ENCODE measurements at regions not wholly inside any gene's neighbourhood (a gene's known extent, or its start where the extent isn't known, plus 50 kb on each side); places are given as distances from the start of the nearest gene placed in this dataset.
"Not testable (repeated sequence)": the region's sequence is repeated elsewhere in the genome, so short reads cannot be mapped to it uniquely, and the experiment has no call there.

DNA sequence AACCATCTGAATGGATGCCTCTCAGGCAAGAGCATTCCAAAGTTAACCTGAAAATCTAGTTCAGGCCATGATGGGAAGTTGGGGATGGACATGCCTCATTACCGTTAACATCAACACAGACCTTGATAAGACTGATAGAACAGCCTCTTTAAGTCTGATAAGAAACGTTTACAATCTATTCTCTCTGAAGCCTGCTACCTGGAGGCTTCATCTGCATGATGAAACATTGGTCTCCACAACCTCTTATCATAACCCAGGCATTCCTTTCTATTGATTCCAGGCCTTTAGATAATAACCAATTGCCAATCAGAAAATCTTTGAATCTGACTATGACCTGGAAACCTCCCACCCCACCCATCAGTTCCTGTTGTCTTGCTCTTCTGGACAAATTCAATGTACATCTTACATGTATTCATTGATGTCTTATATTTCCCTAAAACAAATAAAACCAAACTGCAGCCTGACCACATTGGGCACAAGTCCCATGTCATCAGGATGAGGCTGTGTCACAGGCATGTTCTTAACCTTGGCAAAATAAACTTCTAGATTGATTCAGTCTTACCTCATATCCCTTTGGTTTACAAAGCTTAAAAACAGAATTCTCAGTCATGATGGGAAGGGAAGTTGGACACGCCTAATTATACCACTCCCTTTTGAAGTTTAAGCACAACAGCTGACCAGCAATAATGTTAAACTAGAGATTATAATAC is 843.8 kb upstream of the SPRY2 start:
- no peak for DNase-seq

DNA sequence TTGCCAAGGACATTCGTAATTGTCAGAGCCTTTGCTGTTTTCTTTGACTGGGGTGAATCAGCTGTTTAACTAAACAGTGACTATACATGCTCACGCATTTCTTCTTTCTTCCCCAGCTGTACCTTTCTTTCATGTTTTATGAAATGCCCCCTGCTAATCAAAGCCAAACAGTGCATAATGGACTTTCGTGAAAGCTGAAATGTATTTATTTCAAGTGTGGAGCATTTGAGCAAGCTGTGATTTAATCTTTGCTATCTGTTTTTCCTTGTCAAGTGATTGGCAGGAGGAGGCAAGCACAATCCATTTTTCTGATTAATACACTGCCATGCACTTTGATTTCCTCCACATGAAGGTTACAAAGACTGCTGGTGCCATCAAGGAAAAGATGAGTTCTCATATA is 831.7 kb upstream of the SPRY2 start:
- no peak for DNase-seq

DNA sequence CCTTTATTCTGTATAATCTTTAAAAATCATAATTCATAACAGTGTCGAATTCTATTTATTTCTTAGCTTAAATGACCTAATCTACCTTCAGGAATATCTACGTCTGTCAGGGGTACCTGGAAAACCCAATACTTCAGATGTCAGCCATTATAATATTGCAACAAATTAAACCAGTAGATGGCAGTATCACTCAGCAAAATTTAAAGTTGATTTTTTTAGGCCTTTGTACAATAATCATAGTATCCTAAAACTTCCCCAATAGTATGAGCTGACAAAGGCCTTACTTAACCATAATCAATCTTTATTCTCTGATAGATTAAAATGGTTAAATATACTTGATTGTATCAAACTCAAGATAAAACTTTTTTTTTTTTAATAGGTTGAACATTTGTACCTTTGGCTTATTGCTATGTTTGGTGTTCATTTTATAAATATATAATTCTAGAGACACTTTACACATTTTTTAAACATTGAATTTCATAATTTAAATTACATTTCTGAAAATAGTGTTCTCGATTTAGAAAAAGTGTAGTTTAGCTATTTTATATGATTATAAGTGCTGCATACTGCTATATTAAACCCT is 830.2 kb upstream of the SPRY2 start:
- no peak for DNase-seq

DNA sequence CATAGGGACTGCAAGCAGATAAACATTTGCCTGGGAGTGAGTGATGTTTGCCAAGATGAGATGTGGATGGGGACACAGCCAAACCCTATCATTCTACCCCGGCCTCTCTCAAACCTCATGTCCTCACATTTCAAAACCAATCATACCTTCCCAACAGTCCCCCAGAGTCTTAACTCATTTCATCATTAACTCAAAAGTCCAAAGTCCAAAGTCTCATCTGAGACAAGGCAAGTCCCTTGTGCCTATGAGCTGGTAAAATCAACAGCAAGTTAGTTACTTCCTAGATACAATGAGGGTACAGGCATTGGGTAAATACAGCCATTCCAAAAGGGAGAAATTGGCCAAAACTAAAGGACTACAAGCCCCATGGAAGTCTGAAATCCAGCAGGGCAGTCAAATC is 822.9 kb upstream of the SPRY2 start:
- not testable (repeated sequence) for DNase-seq

DNA sequence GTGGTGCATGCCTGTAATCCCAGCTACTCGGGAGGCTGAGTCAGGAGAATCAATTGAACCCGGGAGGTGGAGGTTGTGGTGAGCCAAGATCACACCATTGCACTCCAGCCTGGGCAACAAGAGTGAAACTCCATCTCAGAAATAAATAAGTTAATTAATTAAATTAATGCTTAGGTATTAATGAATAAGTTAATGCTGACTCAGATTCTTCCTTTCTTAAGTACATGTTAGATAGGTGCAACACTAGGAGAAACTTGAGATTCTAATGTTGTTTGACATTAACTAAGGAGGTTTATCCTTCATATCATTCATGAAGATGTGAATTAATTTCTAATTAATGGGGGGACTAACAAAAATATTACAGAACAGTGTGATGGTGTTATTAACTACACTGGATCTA is 812.6 kb upstream of the SPRY2 start:
- no peak for DNase-seq

DNA sequence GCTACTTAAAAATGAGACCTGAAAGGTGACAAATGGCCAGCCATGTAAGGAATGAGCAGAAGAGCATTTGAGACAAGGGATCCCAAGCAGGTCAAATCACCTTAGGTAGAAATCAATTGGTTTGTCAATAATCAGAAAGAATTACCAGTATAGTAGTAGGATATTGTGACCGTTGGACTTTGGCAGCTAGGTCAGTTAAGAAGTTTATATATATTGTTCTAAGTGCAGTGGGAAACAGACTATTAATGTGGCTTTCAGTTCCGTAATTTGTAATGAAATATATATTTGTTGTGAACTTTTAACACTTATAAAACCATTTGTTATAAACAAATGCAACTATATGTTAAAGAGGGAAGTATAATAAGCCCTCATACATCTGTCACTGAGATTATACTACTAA is 807.9 kb upstream of the SPRY2 start:
- no peak for DNase-seq

DNA sequence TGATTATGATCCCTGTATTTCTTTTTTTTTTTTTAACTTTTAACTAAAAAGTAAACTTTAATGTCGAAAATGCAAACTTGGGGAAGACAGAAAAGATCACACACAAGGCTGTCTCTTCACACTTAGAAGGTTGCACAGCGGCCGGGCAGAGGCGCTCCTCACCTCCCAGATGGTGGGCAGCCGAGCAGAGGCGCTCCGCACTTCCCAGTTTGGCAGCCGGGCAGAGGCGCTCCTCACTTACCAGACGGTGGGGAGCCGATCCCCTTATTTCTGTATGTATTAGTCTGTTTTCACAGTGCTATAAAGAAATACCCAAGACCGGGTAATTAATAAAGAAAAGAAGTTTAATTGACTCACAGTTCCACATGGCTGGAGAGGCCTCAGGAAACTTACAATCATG is 805.6 kb upstream of the SPRY2 start:
- DNase-seq, result not testable (repeated sequence)

DNA sequence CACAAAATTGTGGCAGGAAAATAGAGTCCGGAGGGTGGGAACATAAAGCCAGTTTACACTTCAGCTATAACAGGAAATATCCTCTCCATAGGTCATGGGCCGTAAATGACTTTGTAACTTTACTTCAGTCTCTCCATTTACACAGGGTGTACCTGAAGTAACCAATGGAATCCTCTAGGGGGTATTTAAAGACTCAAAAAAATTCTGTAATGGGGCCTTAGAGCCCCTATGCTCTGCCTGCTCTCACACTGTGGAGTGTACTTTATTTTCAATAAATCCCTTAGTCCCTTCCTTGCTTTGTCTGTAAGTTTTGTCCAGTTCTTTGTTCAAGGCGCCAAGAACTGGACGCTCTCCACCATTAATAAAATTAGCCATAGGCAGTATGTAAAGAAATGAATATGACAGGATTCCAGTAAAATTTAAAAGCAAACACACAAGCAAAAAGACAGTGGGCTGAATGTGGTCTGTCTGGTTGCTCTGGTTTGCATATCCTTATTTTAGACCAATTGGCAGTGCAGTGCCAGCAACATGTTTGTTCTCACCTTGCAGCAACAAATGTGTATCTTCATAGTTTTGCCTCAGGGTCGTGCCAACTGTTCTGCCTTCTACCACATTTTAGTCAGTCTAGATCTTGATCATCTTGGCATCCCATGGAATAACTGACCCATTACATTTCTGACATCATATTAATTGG is 801.5 kb upstream of the SPRY2 start:
- no peak for DNase-seq

DNA sequence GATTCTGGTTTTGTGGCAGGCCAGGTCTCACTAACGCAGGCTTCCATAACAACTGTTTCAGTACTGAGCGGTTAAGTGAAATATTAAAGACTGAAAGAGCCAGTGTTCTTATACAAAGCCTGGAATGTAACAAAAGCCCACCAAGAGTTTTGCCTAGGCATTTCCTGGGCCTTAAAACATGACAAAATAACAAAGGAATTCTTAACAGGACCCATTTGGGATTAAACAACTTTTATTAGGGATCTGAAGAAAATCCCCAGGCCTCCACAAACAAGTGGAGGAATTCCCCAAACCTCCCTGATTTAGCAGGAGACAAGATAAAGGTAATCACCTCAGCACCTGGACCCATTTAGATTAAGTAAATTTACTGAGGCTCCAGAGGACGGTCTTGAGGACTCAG is 799.7 kb upstream of the SPRY2 start:
- DNase-seq, result no peak

DNA sequence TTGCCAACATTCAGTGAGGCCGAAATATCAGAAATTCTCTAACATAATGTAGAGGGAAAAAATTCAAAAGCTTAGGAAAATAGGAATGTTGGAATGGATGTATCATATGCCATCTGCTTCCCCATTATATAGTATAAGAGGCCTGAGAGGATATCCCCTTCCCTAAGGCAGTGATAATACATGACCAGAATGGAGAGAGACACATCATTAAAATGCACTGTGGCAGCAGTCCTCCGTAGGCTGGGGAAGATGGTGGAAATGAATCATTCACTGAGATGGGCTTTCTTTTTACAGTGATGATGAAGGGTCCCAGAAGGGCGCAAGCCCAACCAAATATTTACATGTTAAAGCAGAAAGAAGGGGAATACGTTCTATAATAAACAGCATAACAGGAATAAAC is 799.1 kb upstream of the SPRY2 start:
- DNase-seq, result no peak

DNA sequence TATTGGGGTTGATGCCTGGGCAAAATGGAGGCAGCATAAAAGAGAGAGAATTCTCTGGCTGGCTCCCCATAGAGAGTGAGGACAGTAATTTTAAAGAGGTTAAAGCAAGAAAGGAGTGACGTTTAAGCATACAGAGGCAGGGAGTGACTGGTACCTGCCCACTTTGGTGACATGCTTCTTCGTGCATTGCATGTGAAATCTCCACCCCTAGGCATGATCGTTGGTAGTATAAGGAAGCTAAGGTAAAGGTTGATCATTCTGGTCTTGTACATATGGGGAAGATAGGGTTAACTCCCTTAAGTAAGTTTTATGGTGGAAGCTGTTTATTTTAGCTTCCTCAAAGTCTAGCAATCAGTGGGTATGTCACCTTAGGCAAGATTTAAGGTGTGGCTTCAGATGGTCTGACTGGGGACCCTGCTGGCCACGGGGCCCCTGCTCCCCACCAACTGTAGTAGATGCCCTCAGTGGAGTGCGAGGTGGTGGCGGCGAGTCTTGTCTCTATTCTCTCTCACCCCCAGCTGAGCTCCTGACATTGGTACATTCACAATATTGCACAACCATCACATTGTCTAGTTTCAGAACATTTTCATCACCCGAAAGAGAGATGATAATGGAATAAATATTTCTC is 797.5 kb upstream of the SPRY2 start:
- no peak for DNase-seq

DNA sequence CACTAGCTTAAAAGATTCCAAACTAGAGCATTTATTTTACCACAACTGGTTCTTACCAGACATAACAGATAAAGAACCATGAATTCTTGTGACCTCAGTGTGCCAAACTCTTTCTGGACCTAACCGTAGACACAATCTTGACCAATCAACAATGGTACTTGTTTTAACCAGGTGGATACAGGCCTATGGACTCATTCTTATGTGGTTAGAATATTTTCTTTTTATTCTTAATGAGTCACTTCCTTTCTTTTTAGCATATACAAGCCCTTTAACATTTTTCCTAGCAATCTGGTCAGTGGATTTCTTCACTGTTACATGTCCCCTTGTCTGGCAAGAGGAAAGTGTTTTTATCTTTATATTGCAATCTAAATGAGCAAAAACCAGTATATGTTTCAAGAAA is 792.1 kb upstream of the SPRY2 start:
- DNase-seq, result no peak

DNA sequence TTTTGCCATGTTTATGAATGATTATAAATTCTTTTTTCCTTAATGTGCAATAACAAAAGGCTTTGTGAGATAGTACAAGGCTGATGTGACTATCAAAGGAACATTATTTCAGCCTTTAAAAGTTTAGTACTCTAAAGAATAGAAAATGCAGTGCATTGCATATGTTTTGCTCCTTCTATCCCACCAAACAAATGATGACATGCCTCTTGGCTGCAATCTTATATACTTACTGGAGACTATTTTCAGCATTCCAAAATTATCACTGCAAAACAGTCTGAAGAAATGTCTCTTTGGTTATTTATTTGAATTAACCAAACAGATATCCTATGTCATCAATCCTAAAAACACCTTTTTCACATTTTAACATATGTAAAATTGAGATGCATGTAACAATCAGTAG is 776.5 kb upstream of the SPRY2 start:
- no peak for DNase-seq

DNA sequence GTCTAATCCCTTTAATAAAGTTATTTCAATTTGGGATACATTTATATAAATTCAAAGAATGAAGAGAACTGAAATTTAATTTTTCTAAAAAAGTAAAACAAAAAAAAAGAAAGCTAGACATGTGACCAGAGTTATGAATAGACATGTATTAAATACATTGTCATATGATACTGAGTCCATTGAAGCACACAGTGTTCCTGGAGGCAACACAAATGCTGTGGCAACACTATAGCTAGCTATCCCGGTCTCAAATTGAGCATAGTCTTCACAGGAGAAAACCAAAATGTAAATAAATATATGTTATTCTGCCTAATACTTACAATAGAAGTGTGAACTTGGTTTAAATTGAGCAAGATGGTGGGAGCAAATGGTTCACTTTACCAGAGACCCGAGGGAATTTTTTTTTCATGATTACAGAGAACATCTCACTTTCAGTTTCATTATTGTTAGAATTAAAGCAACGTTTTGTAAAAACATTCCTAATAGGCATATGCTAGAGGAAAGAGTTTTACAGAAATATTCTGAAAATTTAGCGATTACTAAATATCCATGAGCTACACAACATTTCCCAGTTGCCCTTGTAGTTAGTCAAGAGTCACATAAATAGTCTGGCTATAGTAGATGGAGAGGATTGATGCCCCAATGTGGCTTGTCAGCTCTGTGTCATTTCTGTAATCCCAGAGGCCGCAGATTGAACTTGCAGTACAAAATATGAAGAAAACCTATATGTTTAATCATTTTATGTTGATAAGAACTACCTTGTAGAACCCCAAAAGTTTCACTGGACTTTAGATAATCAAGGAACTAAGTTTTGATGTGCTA is 775.7 kb upstream of the SPRY2 start:
- no peak for DNase-seq

DNA sequence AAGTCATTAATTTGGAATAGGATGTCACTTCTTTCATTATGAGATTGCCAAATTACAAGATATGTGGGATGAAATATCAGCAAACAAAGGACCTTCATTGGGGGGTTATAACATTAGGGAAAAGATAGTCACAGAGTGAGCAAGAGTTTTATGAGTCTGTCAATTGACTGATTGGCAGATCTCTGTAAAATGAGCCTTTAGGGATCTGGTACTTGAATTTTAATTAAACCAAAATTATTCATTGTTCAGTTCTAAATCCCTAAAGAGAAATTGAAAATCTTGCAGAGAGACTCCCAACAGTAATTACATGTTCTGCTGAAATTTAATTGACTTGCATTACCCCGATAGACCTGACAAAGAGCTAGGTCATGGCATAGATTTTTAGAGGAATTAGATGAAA is 768.1 kb upstream of the SPRY2 start:
- no peak for DNase-seq

DNA sequence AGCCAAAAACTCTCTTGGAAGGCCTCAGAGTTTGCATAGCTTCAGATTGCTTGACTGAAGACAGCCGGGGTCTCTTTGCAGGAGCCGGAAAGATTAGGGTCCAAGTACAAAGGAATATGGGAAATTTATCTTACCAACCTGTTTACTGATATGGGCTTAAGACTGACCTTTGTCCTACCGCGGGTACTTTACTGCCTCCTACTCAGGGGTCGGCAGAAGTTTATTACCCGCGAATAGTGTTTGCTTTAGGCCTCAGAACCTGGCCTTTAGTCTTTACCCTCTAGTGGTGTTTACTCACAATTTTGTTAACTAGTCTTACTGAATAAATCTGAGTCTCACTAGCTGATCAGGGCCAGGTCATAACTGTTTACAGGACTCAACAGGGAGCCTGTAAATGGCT is 765.4 kb upstream of the SPRY2 start:
- no peak for DNase-seq

DNA sequence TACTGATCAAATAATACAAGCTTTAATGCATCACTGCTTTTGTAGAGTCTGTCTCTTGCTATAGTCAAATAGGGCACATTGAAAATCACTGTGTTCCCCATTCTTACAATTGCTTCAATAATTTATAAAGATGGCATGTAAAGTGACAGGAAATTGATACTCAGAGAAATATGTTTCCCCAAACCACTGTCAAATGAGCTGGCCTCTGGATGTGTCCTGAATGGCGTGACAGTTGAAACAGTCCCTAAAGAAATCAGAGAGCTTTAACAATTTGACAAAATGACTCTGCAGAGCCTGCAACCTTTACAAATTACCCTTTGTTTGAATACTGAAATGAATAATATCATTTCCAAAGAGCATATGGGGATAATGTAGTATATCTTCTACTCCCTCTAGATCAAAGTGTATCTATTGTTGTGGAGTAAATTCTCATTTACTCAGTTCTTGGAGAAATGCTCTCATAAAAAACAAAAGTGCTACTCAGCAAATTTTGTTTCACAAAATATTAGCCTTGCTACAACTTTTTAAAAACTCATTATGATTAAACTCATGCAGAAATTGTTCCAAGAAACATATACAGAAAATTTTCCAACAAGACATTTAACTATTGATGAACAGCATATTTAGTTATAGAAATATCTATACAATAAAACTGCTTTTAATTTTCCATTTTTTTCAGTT is 763.2 kb upstream of the SPRY2 start:
- DNase-seq, result no peak

DNA sequence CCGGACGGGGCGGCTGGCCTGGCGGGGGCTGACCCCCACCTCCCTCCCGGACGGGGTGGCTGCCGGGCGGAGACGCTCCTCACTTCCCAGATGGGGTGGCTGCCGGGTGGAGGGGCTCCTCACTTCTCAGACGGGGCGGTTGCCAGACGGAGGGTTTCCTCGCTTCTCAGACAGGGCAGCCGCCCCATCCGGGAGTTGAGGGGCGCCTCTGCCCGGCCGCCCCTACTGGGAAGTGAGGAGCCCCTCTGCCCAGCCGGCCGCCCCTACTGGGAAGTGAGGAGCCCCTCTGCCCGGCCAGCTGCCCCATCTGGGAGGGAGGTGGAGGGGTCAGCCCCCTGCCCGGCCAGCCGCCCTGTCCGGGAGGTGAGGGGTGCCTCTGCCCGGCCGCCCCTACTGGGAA is 761.1 kb upstream of the SPRY2 start:
- DNase-seq, result not testable (repeated sequence)

DNA sequence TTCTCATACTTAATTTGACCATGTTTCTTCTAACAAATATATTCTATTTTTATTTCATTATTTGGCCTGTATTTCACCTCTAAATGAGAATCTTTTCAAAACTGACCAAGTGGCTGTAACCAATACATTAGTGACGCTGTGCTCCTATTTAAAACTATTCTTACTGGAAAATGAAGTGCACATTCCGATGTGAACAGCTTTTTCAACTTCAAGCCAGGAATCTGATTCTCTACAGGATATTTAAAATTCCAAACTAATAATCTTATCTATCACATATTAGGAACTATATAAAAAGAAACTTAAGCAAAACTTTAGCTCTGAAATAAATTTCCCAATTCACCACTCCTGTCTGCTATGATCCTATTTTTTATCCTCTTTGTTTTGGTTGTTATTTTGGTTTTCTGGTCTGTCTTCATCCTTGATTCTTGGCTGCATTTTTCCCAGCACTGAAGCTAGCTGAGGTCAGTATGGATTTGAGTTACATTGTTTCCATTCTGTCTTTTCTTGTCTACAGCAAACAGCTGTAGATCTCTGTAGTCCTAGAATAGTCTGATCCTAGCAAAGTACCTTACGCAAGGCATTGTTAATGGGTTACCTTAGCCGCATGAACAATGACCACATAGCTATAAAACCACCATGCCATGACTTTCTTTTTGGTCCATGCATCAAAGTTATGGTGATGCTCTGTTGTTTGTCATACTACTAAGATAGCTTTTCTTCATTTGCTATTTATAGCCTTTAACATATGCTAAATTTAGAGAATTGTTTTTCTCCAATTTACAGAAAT is 748.6 kb upstream of the SPRY2 start:
- no peak for DNase-seq

DNA sequence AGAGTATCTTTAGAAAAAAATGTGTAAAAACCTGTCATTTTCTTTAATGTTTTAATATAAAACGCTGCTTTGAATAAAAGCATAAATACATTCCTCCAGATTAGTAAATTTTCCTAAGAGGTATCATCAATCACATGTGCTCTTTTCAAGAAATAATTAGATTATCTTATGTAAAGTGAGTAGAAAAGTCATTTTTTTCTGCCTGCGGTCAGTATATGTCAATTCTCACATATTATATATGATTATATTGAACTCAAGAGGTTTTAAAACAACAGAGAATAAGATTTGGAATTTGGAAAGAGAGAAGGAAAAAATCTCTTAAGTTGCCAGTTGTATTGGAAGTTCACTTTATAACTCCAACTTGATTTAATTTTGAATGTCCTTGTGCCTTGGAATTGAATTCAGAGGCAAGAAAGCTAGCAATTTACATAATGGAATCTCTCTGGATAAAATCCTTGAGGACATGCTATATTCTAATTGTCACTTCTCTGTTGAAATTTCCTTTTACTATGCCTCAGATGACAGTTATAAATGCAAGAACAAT is 740.1 kb upstream of the SPRY2 start:
- DNase-seq, result no peak

DNA sequence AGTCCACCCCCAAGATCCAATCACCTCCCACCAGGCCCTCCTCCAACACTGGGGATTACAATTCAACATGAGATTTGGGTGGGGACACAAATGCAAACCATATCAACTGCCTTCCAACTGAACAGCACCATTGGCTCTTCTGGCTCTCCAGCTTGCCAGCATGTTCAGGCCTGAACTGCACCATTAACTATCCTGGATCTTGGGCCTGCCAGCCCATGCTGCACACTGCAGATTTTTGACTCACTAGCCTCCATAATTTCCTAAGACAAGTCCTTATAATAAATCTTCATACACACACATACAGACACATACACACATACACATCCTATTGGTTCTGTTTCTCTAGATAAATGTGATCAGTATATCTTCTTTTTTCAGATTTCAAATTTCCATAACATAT is 737.1 kb upstream of the SPRY2 start:
- no peak for DNase-seq
